Left lung (tissue), 4 donors: ENCODE measurements at regions not wholly inside any gene's neighbourhood (a gene's known extent, or its start where the extent isn't known, plus 50 kb on each side); places are given as distances from the start of the nearest gene placed in this dataset.

ENCODE experiments used
- ATAC-seq: fragments of 200-7000 bp; cut with Tn5 transposase; one replicate; pipeline ENCODE4 v1.9.1; 2020; ENCODE audit warnings: moderate library complexity
- DNase-seq, 4 donors: peaks; one replicate each; pipeline ENCODE4 v3.0.0-alpha.2; 2013 to 2020
- H3K27ac ChIP-seq, 2 donors: fragments of 200-600 bp; sonication (generic) in 1 of 2; one replicate each; pipeline versions ENCODE4 v1.5.0 to v1.8.0; 2020 to 2021
- H3K27me3 ChIP-seq, 2 donors: fragments of 200-600 bp; sonication (generic) in 1 of 2; one replicate each; pipeline versions ENCODE4 v1.5.0 to v1.8.0; 2020 to 2021
- H3K36me3 ChIP-seq, 2 donors: fragments of 200-600 bp; sonication (generic) in 1 of 2; one replicate each; pipeline versions ENCODE4 v1.5.0 to v1.8.0; 2020 to 2021
- H3K4me1 ChIP-seq, 2 donors: fragments of 200-600 bp; one replicate each; pipeline ENCODE4 v1.8.0; 2021
- H3K4me3 ChIP-seq, 2 donors: fragments of 200-600 bp; sonication (generic) in 1 of 2; one replicate each; pipeline versions ENCODE4 v1.5.0 to v1.8.0; 2020 to 2021; ENCODE audit warnings: mild to moderate bottlenecking in 1 of 2
- H3K9me3 ChIP-seq, 2 donors: fragments of 200-600 bp; sonication (generic) in 1 of 2; one replicate each; pipeline versions ENCODE4 v1.5.0 to v1.8.0; 2020 to 2021
- CTCF ChIP-seq, 2 donors: fragments of 200-600 bp; sonication (generic) in 1 of 2; IDR thresholded peaks; one replicate each; pipeline versions ENCODE4 v1.5.0 to v1.8.0; 2021; ENCODE audit warnings: antibody characterized with exemption in 2 of 2
- intact Hi-C, 2 donors: fragments of 100-400 bp; cut with DNase I; formaldehyde crosslinking; loops; one replicate each; pipeline versions ENCODE4 v1.11.2 to v1.14.2; 2022
- donor health status: DM: no; HTN: yes; CAD: no.
- donor health status: DM: no; HTN: no; CAD: no.

GRCh38 chr18:38237796-38238195, 672.2 kb upstream of the CELF4 start:
- no peak for DNase-seq
- no peak overlapping the region for H3K27ac ChIP-seq

DNA sequence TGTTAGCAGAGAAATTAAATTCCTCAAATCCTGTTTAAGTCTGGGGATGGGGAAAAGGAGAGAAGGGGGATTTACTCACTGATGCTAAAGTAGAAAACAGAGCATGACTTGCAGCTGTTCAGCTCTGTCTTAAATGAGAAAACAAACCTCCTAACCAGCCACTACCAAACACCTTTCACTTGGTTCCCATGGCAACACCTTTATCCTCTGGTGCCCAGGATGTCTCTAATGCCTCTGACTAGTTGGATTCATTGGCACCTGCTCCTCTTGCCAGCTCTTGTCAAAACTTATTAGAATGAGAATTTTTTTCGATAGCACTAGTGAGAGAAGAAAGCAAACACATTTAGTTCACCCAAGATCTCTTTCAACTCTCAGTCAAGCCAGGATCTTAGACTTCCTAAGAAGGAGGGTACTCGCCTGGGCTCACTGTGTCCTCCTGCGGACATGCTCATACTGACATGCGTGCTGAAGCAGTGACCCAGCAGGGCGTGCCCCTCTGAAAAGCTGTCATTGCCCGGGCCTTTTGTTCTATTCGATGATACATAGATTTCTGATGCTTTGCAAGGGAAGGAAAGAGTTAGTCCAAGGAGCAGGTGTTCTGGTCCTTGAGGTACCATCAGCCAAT, 656.0 kb upstream of the CELF4 start:
- H3K36me3 ChIP-seq: no peaks in the 10 kb centered on the region
- TF ChIP-seq CTCF (IDR thresholded peaks at IDR 0.05): no peak
- H3K4me3 ChIP-seq: no peak overlapping the region
- intact Hi-C loops: no loop called here
- no peak for DNase-seq
- H3K27ac ChIP-seq: no peak overlapping the region
- no peaks in the 10 kb centered on the region for H3K27me3 ChIP-seq
- no peaks in the 10 kb centered on the region for H3K4me1 ChIP-seq
- ATAC-seq: no peak
- no peaks in the 10 kb centered on the region for H3K9me3 ChIP-seq

More at GRCh38 chr18:38237796-38238195, 672.2 kb upstream of the CELF4 start:
- no peaks in the 10 kb centered on the region for H3K36me3 ChIP-seq
- ATAC-seq: no peak
- no peak overlapping the region for H3K4me3 ChIP-seq
- no peaks in the 10 kb centered on the region for H3K27me3 ChIP-seq
- intact Hi-C loops: no loop called here
- no peaks in the 10 kb centered on the region for H3K9me3 ChIP-seq
- TF ChIP-seq CTCF (IDR thresholded peaks at IDR 0.05): no peak
- H3K4me1 ChIP-seq: no peaks in the 10 kb centered on the region

GRCh38 chr18:38198956-38199355, 633.4 kb upstream of the CELF4 start:
- no peaks in the 10 kb centered on the region for H3K36me3 ChIP-seq
- no peak for ATAC-seq

GRCh38 chr18:38198526-38198925, 632.9 kb upstream of the CELF4 start:
- DNase-seq (no peak), ATAC-seq (no peak)
- no peak for TF ChIP-seq CTCF (IDR thresholded peaks at IDR 0.05)
- Histone ChIP-seq H3K27ac (no peak overlapping the region), H3K4me3 (no peak overlapping the region), H3K9me3 (no peaks in the 10 kb centered on the region), H3K27me3 (no peaks in the 10 kb centered on the region), H3K4me1 (no peaks in the 10 kb centered on the region), H3K36me3 (no peaks in the 10 kb centered on the region)
- intact Hi-C loops: no loop called here

More at GRCh38 chr18:38198956-38199355, 633.4 kb upstream of the CELF4 start:
- intact Hi-C loops: no loop called here
- Histone ChIP-seq H3K4me3 (no peak overlapping the region), H3K27me3 (no peaks in the 10 kb centered on the region), H3K4me1 (no peaks in the 10 kb centered on the region), H3K27ac (no peak overlapping the region), H3K9me3 (no peaks in the 10 kb centered on the region)
- no peak for DNase-seq
- TF ChIP-seq CTCF (IDR thresholded peaks at IDR 0.05): no peak

- H3K36me3 ChIP-seq: no peaks in the 10 kb centered on the region
- ATAC-seq: no peak
- no peak overlapping the region for H3K4me3 ChIP-seq
- intact Hi-C loops: no loop called here
- H3K27me3 ChIP-seq: no peaks in the 10 kb centered on the region
- H3K9me3 ChIP-seq: peaks cover 0 to 25% of the 10 kb centered on the region in 2 donors
- H3K4me1 ChIP-seq: no peaks in the 10 kb centered on the region
- no peak for DNase-seq
- no peak for TF ChIP-seq CTCF (IDR thresholded peaks at IDR 0.05)
- H3K27ac ChIP-seq: no peak overlapping the region
These were observed 620.9 kb upstream of the CELF4 start for GRCh38 chr18:38186491-38186890.
